Tibial nerve (tissue), 4 donors: ENCODE measurements at regions not wholly inside any gene's neighbourhood (a gene's known extent, or its start where the extent isn't known, plus 50 kb on each side); places are given as distances from the start of the nearest gene placed in this dataset.
A peak's percentile ranks its signal among the peaks of the same experiment; 100 is the strongest.

ENCODE experiments used
- DNase-seq, 2 donors: peaks; one replicate each; pipeline ENCODE4 v3.0.0-alpha.2; 2019; ENCODE audit warnings: low spot score in 2 of 2
- H3K27ac ChIP-seq, 4 donors: fragments of 200-600 bp; sonication (generic) in 3 of 4; one replicate each; pipeline ENCODE4 v1.5.1; 2017 to 2019; ENCODE audit warnings: mild to moderate bottlenecking in 1 of 4
- H3K27me3 ChIP-seq, 2 donors: fragments of 200-600 bp; sonication (generic) in 1 of 2; one replicate each; pipeline versions ENCODE4 v1.5.1 to v1.6.0; 2017 to 2019
- H3K36me3 ChIP-seq, 3 donors: fragments of 200-600 bp; sonication (generic); one replicate each; pipeline ENCODE4 v1.5.1; 2018 to 2019
- H3K4me1 ChIP-seq, 4 donors: fragments of 200-600 bp; sonication (generic) in 3 of 4; one replicate each; pipeline ENCODE4 v1.5.1; 2017 to 2019
- H3K4me3 ChIP-seq, 4 donors: fragments of 200-600 bp; sonication (generic) in 3 of 4; one replicate each; pipeline ENCODE4 v1.5.1; 2017 to 2019; ENCODE audit warnings: mild to moderate bottlenecking in 1 of 4, moderate library complexity in 1 of 4
- H3K9me3 ChIP-seq, 4 donors: fragments of 200-600 bp; sonication (generic) in 3 of 4; one replicate each; pipeline ENCODE4 v1.5.1; 2017 to 2019
- EP300 ChIP-seq, 2 donors: sonication (generic); formaldehyde crosslinking; IDR thresholded peaks; one replicate each; pipeline ENCODE4 v1.6.1; 2017; ENCODE audit warnings: antibody characterized with exemption in 2 of 2, mild to moderate bottlenecking in 1 of 2
- POLR2A ChIP-seq, 2 donors: fragments of 450-650 bp; IDR thresholded peaks; one replicate each; pipeline ENCODE4 v1.6.1; 2017; ENCODE audit warnings: antibody characterized with exemption in 2 of 2, mild to moderate bottlenecking in 2 of 2, moderate library complexity in 2 of 2
- WGBS, 2 donors: methylation state at CpG; one replicate each; pipeline ENCODE4 v1.1.5; 2018; 5-methylcytosine and 5-hydroxymethylcytosine counted together
- TF ChIP-seq, protein P1 (sequence below), 5 experiments: fragments of 200-600 bp in 3 of 5; fragments of 450-650 bp in 2 of 5; sonication (generic) in 3 of 5; IDR thresholded peaks; one replicate each; pipeline ENCODE4 v1.5.1; 2016 to 2019; ENCODE audit warnings: antibody characterized with exemption in 5 of 5, mild to moderate bottlenecking in 3 of 5, moderate library complexity in 2 of 5

DNA sequence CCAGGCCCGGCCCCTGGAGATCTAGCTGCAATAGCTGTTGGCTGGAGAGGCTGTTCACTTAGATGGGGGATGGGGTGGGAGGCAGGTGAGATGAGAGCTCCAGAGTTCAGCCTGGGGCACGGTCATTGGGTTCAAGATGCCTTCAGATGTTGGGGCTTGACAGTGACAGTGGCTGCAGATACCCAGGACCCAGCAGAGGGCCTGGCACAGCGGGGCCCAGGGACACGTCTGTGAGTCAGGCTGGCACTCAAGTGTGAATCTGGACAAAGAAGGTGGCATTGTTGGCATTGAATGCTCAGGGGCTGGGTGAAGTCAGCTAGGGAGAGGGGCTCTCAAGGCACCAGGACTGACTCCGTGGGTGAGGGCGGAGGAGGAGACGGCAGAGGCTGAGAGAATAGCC, 328.1 kb downstream of the SEC14L1 start:
- no peak for DNase-seq
- peaks cover 9 to 97% (median 80%) of the 10 kb centered on the region in 4 donors for H3K4me1 ChIP-seq
- no peaks in the 10 kb centered on the region for H3K36me3 ChIP-seq
- TF ChIP-seq EP300 (IDR thresholded peaks at IDR 0.05) (no peak), POLR2A (IDR thresholded peaks at IDR 0.05) (no peak)
- TF ChIP-seq, protein P1, sequence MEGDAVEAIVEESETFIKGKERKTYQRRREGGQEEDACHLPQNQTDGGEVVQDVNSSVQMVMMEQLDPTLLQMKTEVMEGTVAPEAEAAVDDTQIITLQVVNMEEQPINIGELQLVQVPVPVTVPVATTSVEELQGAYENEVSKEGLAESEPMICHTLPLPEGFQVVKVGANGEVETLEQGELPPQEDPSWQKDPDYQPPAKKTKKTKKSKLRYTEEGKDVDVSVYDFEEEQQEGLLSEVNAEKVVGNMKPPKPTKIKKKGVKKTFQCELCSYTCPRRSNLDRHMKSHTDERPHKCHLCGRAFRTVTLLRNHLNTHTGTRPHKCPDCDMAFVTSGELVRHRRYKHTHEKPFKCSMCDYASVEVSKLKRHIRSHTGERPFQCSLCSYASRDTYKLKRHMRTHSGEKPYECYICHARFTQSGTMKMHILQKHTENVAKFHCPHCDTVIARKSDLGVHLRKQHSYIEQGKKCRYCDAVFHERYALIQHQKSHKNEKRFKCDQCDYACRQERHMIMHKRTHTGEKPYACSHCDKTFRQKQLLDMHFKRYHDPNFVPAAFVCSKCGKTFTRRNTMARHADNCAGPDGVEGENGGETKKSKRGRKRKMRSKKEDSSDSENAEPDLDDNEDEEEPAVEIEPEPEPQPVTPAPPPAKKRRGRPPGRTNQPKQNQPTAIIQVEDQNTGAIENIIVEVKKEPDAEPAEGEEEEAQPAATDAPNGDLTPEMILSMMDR (IDR thresholded peaks at IDR 0.05): no peak
- peak overlapping the region in 3 of 4 donors; percentile 19 to 94 (median 88) for H3K27ac ChIP-seq
- H3K27me3 ChIP-seq: no peaks in the 10 kb centered on the region
- no peak overlapping the region for H3K4me3 ChIP-seq
- 74 to 86% methylated on average over 7 of the region's 7 CpGs for WGBS, 2 donors
- no peaks in the 10 kb centered on the region for H3K9me3 ChIP-seq

GRCh38 chr17:77470330-77470786, 329.6 kb downstream of the SEC14L1 start:
- Histone ChIP-seq H3K4me3 (no peak overlapping the region), H3K36me3 (no peaks in the 10 kb centered on the region), H3K4me1 (peaks cover 13 to 100% (median 87%) of the 10 kb centered on the region in 4 donors), H3K27ac (peak overlapping the region in 3 of 4 donors; percentile 73 to 94 (median 88)), H3K27me3 (no peaks in the 10 kb centered on the region), H3K9me3 (no peaks in the 10 kb centered on the region)
- 81 to 96% methylated on average over 3 of the region's 3 CpGs for WGBS, 2 donors
- no peak for TF ChIP-seq POLR2A (IDR thresholded peaks at IDR 0.05)
- TF ChIP-seq, protein P1 (IDR thresholded peaks at IDR 0.05): no peak
- no peak for TF ChIP-seq EP300 (IDR thresholded peaks at IDR 0.05)
- DNase-seq: no peak

- WGBS, 2 donors: 45 to 57% methylated on average over 9 of the region's 9 CpGs
- H3K4me1 ChIP-seq: peaks cover 13 to 100% (median 87%) of the 10 kb centered on the region in 4 donors
- peak overlapping the region; percentile 51 to 94 (median 80) for H3K27ac ChIP-seq
- DNase-seq: peak in 1 of 2 donors; percentile 48
- no peaks in the 10 kb centered on the region for H3K9me3 ChIP-seq
- H3K36me3 ChIP-seq: no peaks in the 10 kb centered on the region
- no peak overlapping the region for H3K4me3 ChIP-seq
- H3K27me3 ChIP-seq: no peaks in the 10 kb centered on the region
- TF ChIP-seq POLR2A (IDR thresholded peaks at IDR 0.05) (no peak), EP300 (IDR thresholded peaks at IDR 0.05) (no peak)
- TF ChIP-seq, protein P1 (IDR thresholded peaks at IDR 0.05): no peak
These were observed 330.3 kb downstream of the SEC14L1 start for GRCh38 chr17:77470800-77471733.

GRCh38 chr17:77471984-77472461, 331.3 kb downstream of the SEC14L1 start:
- H3K27ac ChIP-seq: peak overlapping the region; percentile 51 to 94 (median 80)
- H3K4me3 ChIP-seq: peak overlapping the region in 1 of 4 donors; percentile 20
- H3K9me3 ChIP-seq: no peaks in the 10 kb centered on the region
- TF ChIP-seq POLR2A (IDR thresholded peaks at IDR 0.05): no peak
- TF ChIP-seq, protein P1 (IDR thresholded peaks at IDR 0.05): no peak
- peak in 1 of 2 donors; percentile 59 for TF ChIP-seq EP300 (IDR thresholded peaks at IDR 0.05)
- no peak for DNase-seq
- H3K36me3 ChIP-seq: no peaks in the 10 kb centered on the region
- no peaks in the 10 kb centered on the region for H3K27me3 ChIP-seq
- H3K4me1 ChIP-seq: peaks cover 16 to 100% (median 87%) of the 10 kb centered on the region in 4 donors
- WGBS, 2 donors: 2 to 6% methylated on average over 12 of the region's 12 CpGs
